ENCODE measurements at regions not wholly inside any gene's neighbourhood (a gene's known extent, or its start where the extent isn't known, plus 50 kb on each side); places are given as distances from the start of the nearest gene placed in this dataset.
"Not testable (repeated sequence)": the region's sequence is repeated elsewhere in the genome, so short reads cannot be mapped to it uniquely, and the experiment has no call there.

DNA sequence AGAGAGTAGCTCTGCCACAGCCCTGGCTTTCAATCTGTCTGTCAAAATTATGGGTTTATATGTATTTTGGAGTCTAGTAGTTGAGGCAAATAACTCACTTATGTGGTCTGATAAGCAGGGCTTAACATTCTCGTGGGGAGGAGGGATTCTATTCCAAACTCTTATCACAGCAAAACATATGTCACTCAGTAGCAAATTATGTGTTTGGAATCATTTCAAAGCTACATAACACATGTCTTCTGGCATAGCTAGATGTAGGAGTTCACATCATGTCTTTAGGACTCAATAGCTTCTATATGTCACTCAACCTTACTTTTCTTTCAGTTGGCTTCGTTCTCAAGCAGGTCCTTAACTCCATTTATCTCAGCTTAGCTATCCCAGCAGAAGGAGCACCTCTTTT is 144.5 kb upstream of the SEMA6A start:
- Histone ChIP-seq H3K27me3 (ENCODE audit: control insufficient read depth in 1 of 2, insufficient read depth in 2 of 2, low read length in 1 of 2) (no peaks in the 10 kb centered on the region), H3K4me3 (ENCODE audit: low read length in 2 of 2) (no peak overlapping the region), H3K27ac (ENCODE audit: low read depth in 1 of 2, low read length in 2 of 2) (no peak overlapping the region), H3K9me3 (ENCODE audit: control insufficient read depth, low read length) (no peaks in the 10 kb centered on the region), H3K4me1 (ENCODE audit: control insufficient read depth in 1 of 2, insufficient read depth in 2 of 2, low read length in 2 of 2) (no peaks in the 10 kb centered on the region), H3K36me3 (ENCODE audit: control insufficient read depth in 1 of 2, insufficient read depth in 2 of 2, low read length in 1 of 2) (no peaks in the 10 kb centered on the region)
- ATAC-seq (ENCODE audit: low FRiP score) (no peak), DNase-seq (no peak)
- WGBS, 2 donors, result 36 to 58% methylated on average over 2 of the region's 2 CpGs
- intact Hi-C loops (cut with DNase I), result no loop called here

DNA sequence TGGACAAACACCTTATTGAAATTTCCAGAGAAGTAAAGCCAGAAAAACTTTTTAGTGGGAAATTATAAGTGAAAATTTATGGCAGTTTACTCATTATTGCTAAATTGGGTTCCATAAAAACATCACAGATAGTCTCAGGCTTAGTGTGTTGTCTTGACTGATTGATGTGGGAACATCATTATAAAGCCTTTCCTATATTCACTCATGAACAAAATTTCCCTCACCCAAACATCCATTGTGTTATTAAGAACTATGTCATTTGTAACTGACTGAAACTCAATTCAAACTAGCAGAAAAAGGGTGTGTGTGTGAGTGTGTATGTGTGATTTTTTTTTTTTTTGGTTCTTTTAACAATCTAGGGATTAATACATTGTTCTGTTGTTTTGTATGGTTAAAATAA is 143.7 kb upstream of the SEMA6A start:
- intact Hi-C loops (cut with DNase I), result no loop called here
- Histone ChIP-seq H3K9me3 (ENCODE audit: control insufficient read depth, low read length) (no peaks in the 10 kb centered on the region), H3K4me3 (ENCODE audit: low read length in 2 of 2) (no peak overlapping the region), H3K27ac (ENCODE audit: low read depth in 1 of 2, low read length in 2 of 2) (no peak overlapping the region), H3K27me3 (ENCODE audit: control insufficient read depth in 1 of 2, insufficient read depth in 2 of 2, low read length in 1 of 2) (no peaks in the 10 kb centered on the region), H3K4me1 (ENCODE audit: control insufficient read depth in 1 of 2, insufficient read depth in 2 of 2, low read length in 2 of 2) (no peaks in the 10 kb centered on the region), H3K36me3 (ENCODE audit: control insufficient read depth in 1 of 2, insufficient read depth in 2 of 2, low read length in 1 of 2) (no peaks in the 10 kb centered on the region)
- ATAC-seq (ENCODE audit: low FRiP score), result no peak
- DNase-seq, result no peak

DNA sequence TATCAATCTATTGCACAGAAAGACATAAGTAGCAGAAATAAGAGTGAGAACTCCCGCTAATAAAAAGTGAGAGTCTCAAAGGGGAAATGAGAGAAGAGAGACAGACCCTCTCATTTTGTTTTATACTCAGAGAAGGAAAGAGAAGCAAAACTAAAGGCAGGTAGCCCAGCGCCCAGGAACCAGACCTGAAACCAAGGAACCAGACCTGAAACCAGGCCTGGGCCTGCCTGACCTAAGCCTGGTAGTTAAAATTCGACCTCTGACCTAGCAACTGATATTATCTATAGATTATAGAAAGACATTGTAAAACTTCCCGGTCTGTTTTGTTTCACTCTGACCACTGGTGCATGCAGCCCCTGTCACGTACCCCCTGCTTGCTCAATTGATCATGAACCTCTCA is 134.5 kb upstream of the SEMA6A start:
- H3K4me3 ChIP-seq (ENCODE audit: low read length in 2 of 2), result no peak overlapping the region
- H3K9me3 ChIP-seq (ENCODE audit: control insufficient read depth, low read length), result no peaks in the 10 kb centered on the region
- H3K27ac ChIP-seq (ENCODE audit: low read depth in 1 of 2, low read length in 2 of 2), result no peak overlapping the region
- H3K27me3 ChIP-seq (ENCODE audit: control insufficient read depth in 1 of 2, insufficient read depth in 2 of 2, low read length in 1 of 2), result no peaks in the 10 kb centered on the region
- intact Hi-C loops (cut with DNase I), result no loop called here
- DNase-seq, result no peak
- no peak for ATAC-seq (ENCODE audit: low FRiP score)
- no peaks in the 10 kb centered on the region for H3K36me3 ChIP-seq (ENCODE audit: control insufficient read depth in 1 of 2, insufficient read depth in 2 of 2, low read length in 1 of 2)
- H3K4me1 ChIP-seq (ENCODE audit: control insufficient read depth in 1 of 2, insufficient read depth in 2 of 2, low read length in 2 of 2), result no peaks in the 10 kb centered on the region
- WGBS, 2 donors, result 89 to 97% methylated on average over 5 of the region's 5 CpGs

DNA sequence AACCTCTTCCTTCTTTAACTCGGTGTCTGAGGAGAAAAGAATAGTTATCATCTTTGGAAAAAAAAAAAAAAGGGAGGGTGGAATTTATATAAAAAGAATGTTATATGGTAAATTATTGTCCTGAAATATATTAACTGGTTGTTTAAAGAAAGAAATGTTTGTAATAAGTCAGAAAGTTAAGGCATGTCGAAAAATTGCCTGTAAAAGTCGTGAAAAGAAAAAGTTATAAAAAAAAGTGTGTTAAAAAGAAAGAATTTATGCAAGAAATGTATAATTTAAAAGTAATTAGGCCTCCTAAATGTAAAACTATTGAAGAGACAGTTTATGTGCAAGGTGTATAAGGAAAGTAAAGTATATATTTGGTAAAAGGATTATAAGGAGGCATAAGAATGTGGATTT is 130.5 kb upstream of the SEMA6A start:
- not testable (repeated sequence) for H3K4me1 ChIP-seq (ENCODE audit: control insufficient read depth in 1 of 2, insufficient read depth in 2 of 2, low read length in 2 of 2)
- WGBS, 2 donors, result 96 to 98% methylated on average over 3 of the region's 3 CpGs

DNA sequence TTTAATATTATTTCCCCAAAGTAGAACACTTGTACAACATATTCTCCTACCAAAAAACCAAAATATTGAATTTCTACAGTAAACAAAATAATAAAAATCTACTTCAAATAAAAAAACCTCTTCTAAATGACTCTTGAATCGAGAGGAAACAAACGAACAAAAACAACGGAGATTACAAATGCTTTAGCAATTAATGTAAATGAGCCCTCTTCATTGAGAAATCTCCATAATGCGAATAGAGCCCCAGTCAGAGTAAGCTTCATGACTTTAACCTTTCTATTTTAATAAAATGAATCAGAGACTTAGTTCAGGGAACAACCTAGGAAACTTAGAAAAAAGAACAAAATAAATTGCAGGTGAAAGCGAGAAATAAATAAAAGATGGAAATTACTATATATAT is 129.3 kb upstream of the SEMA6A start:
- intact Hi-C loops (cut with DNase I), result no loop called here
- H3K27ac ChIP-seq (ENCODE audit: low read depth in 1 of 2, low read length in 2 of 2), result no peak overlapping the region
- H3K4me1 ChIP-seq (ENCODE audit: control insufficient read depth in 1 of 2, insufficient read depth in 2 of 2, low read length in 2 of 2), result no peaks in the 10 kb centered on the region
- no peaks in the 10 kb centered on the region for H3K36me3 ChIP-seq (ENCODE audit: control insufficient read depth in 1 of 2, insufficient read depth in 2 of 2, low read length in 1 of 2)
- no peaks in the 10 kb centered on the region for H3K27me3 ChIP-seq (ENCODE audit: control insufficient read depth in 1 of 2, insufficient read depth in 2 of 2, low read length in 1 of 2)
- DNase-seq (no peak), ATAC-seq (ENCODE audit: low FRiP score) (no peak)
- no peaks in the 10 kb centered on the region for H3K9me3 ChIP-seq (ENCODE audit: control insufficient read depth, low read length)
- no peak overlapping the region for H3K4me3 ChIP-seq (ENCODE audit: low read length in 2 of 2)
- 95 to 96% methylated on average over 5 of the region's 5 CpGs for WGBS, 2 donors

More for the DNA sequence above, 130.5 kb upstream of the SEMA6A start:
- DNase-seq; ATAC-seq (ENCODE audit: low FRiP score); H3K27me3 ChIP-seq (ENCODE audit: control insufficient read depth in 1 of 2, insufficient read depth in 2 of 2, low read length in 1 of 2); H3K4me3 ChIP-seq (ENCODE audit: low read length in 2 of 2); H3K9me3 ChIP-seq (ENCODE audit: control insufficient read depth, low read length); intact Hi-C loops (cut with DNase I); H3K36me3 ChIP-seq (ENCODE audit: control insufficient read depth in 1 of 2, insufficient read depth in 2 of 2, low read length in 1 of 2); H3K27ac ChIP-seq (ENCODE audit: low read depth in 1 of 2, low read length in 2 of 2): not testable (repeated sequence)

DNA sequence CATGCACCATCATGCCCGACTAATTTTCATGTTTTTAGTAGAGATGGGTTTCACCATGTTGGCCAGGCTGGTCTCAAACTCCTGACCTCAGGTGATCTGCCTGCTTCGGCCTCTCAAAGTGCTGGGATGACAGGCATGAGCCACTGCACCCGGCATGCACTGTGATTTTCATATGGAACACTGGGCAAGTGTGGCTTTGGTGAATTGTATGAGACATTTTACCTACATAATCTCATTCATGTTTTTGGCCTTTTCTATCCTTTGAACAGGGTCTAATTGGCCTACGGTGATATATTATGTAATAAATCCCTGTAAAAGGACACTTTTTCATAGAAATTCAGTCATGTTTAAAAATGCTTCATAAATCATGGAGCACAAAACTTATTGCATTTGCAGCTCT is 128.7 kb upstream of the SEMA6A start:
- H3K9me3 ChIP-seq (ENCODE audit: control insufficient read depth, low read length), result no peaks in the 10 kb centered on the region
- no peak for ATAC-seq (ENCODE audit: low FRiP score)
- H3K4me1 ChIP-seq (ENCODE audit: control insufficient read depth in 1 of 2, insufficient read depth in 2 of 2, low read length in 2 of 2), result no peaks in the 10 kb centered on the region
- intact Hi-C loops (cut with DNase I), result no loop called here
- no peak overlapping the region for H3K4me3 ChIP-seq (ENCODE audit: low read length in 2 of 2)
- WGBS, 2 donors, result 92 to 95% methylated on average over 4 of the region's 4 CpGs
- no peak overlapping the region for H3K27ac ChIP-seq (ENCODE audit: low read depth in 1 of 2, low read length in 2 of 2)
- H3K36me3 ChIP-seq (ENCODE audit: control insufficient read depth in 1 of 2, insufficient read depth in 2 of 2, low read length in 1 of 2), result no peaks in the 10 kb centered on the region
- no peaks in the 10 kb centered on the region for H3K27me3 ChIP-seq (ENCODE audit: control insufficient read depth in 1 of 2, insufficient read depth in 2 of 2, low read length in 1 of 2)
- DNase-seq, result no peak

DNA sequence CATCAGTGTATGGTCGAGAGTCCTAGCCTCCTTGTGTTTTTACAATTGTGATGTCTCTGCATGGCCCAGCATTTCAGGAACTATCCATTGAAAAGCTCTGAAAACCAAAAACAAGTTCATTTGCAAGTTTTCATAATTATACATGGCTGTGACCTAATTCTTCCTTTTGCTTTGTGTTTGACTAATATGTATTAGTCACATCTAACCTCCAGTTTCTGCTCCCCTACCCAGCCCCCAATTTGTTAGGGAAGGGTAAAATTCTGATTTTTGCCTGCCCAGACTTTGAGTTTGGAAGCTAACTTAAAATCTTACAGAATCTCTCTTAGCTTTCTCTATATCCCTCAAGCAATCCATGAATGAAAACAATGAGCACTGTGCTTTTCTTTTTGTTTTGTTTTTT is 128.2 kb upstream of the SEMA6A start:
- H3K36me3 ChIP-seq (ENCODE audit: control insufficient read depth in 1 of 2, insufficient read depth in 2 of 2, low read length in 1 of 2), result no peaks in the 10 kb centered on the region
- ATAC-seq (ENCODE audit: low FRiP score), result no peak
- no peaks in the 10 kb centered on the region for H3K27me3 ChIP-seq (ENCODE audit: control insufficient read depth in 1 of 2, insufficient read depth in 2 of 2, low read length in 1 of 2)
- intact Hi-C loops (cut with DNase I), result no loop called here
- H3K4me3 ChIP-seq (ENCODE audit: low read length in 2 of 2), result no peak overlapping the region
- WGBS, 2 donors, result 94 to 95% methylated on average over 1 of the region's 1 CpG
- no peaks in the 10 kb centered on the region for H3K4me1 ChIP-seq (ENCODE audit: control insufficient read depth in 1 of 2, insufficient read depth in 2 of 2, low read length in 2 of 2)
- H3K27ac ChIP-seq (ENCODE audit: low read depth in 1 of 2, low read length in 2 of 2), result no peak overlapping the region
- H3K9me3 ChIP-seq (ENCODE audit: control insufficient read depth, low read length), result no peaks in the 10 kb centered on the region
- no peak for DNase-seq

DNA sequence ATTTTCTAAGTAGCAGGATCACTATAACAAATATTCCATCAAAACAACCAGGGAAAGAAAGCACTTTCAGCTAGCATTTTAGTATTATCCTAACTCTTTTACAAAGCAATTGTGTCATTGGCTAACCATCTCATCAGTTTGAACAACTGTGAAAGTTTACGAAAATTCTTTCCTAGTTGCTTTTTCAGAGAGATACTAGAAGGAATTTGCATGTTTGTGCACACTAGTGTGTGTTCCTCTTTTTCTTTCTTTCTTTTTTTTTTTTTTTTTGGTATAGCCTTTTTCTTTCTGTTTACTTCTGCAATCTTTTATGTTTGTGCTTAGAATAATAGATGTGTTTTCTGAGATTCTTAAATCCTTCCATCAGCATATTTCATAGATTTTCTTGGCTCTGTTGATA is 124.7 kb upstream of the SEMA6A start:
- Histone ChIP-seq H3K9me3 (ENCODE audit: control insufficient read depth, low read length) (no peaks in the 10 kb centered on the region), H3K4me3 (ENCODE audit: low read length in 2 of 2) (no peak overlapping the region), H3K36me3 (ENCODE audit: control insufficient read depth in 1 of 2, insufficient read depth in 2 of 2, low read length in 1 of 2) (no peaks in the 10 kb centered on the region), H3K27ac (ENCODE audit: low read depth in 1 of 2, low read length in 2 of 2) (no peak overlapping the region), H3K27me3 (ENCODE audit: control insufficient read depth in 1 of 2, insufficient read depth in 2 of 2, low read length in 1 of 2) (no peaks in the 10 kb centered on the region), H3K4me1 (ENCODE audit: control insufficient read depth in 1 of 2, insufficient read depth in 2 of 2, low read length in 2 of 2) (peaks cover 0 to 3% of the 10 kb centered on the region in 2 donors)
- ATAC-seq (ENCODE audit: low FRiP score) (no peak), DNase-seq (no peak)
- intact Hi-C loops (cut with DNase I), result no loop called here
- WGBS, 2 donors, result 50 to 61% methylated on average over 1 of the region's 1 CpG

DNA sequence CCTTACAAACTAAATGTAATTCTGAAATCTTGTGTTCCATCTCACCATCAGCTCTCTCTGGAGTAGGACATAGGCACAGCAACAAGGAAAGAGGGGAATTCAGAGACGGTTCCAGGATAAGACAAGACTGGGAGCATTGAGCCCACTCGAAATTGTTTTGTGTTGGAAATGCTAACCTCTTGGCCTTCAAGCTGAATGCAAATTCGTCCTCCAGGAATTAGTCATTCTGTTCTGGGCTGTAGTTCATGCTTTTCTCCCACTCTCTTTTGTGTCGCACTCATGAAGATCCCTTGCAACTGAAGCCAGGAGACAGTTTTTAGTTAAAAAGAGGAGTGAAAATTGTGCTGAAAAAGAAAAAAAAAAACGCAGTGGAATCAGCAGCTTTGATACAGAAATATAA is 121.7 kb upstream of the SEMA6A start:
- intact Hi-C loops (cut with DNase I), result no loop called here
- Histone ChIP-seq H3K27me3 (ENCODE audit: control insufficient read depth in 1 of 2, insufficient read depth in 2 of 2, low read length in 1 of 2) (no peaks in the 10 kb centered on the region), H3K36me3 (ENCODE audit: control insufficient read depth in 1 of 2, insufficient read depth in 2 of 2, low read length in 1 of 2) (no peaks in the 10 kb centered on the region), H3K9me3 (ENCODE audit: control insufficient read depth, low read length) (no peaks in the 10 kb centered on the region), H3K4me3 (ENCODE audit: low read length in 2 of 2) (no peak overlapping the region), H3K27ac (ENCODE audit: low read depth in 1 of 2, low read length in 2 of 2) (no peak overlapping the region), H3K4me1 (ENCODE audit: control insufficient read depth in 1 of 2, insufficient read depth in 2 of 2, low read length in 2 of 2) (peaks cover 0 to 3% of the 10 kb centered on the region in 2 donors)
- 12 to 13% methylated on average over 5 of the region's 5 CpGs for WGBS, 2 donors
- ATAC-seq (ENCODE audit: low FRiP score), result no peak
- DNase-seq, result no peak

Measured in aorta (tissue), 5 donors.